ENCODE measurements at regions not wholly inside any gene's neighbourhood (a gene's known extent, or its start where the extent isn't known, plus 50 kb on each side); places are given as distances from the start of the nearest gene placed in this dataset.

GRCh38 chr14:23829736-23830471 lies 123.7 kb upstream of the DHRS4 start:
- Histone ChIP-seq H3K27me3 (replicated peaks; ENCODE audit: insufficient read depth, low read depth, low read length, poor library complexity) (no peaks in the 10 kb centered on the region), H3K27ac (ENCODE audit: low read depth, low read length, poor library complexity, severe bottlenecking) (no peak overlapping the region), H3K4me1 (ENCODE audit: insufficient read depth, low read length, poor library complexity, severe bottlenecking) (no peaks in the 10 kb centered on the region), H3K4me3 (ENCODE audit: low read depth, low read length, poor library complexity, severe bottlenecking) (no peak overlapping the region), H3K9me3 (ENCODE audit: low read depth, low read length, poor library complexity, severe bottlenecking) (no peaks in the 10 kb centered on the region), H3K36me3 (ENCODE audit: insufficient read depth, low read length, poor library complexity, severe bottlenecking) (no peaks in the 10 kb centered on the region)
- ChIA-PET POLR2A (ENCODE audit: low non-redundant PET) (no interaction called here), CTCF (no interaction called here)
- DNase-seq (ENCODE audit: low spot score), result peak; percentile 69
- no TSS peak for BruUV-seq (replicated peaks)
- TF ChIP-seq CTCF (conservative IDR thresholded peaks at IDR 0.05; ENCODE audit: low read depth, low read length), result no peak
- TF ChIP-seq EZH2 (IDR thresholded peaks at IDR 0.05; ENCODE audit: borderline replicate concordance, low read depth, low read length, poor library complexity, severe bottlenecking), result no peak
- intact Hi-C loops (cut with micrococcal nuclease; ENCODE audit: unreplicated experiment), result no loop called here

GRCh38 chr14:23831596-23831995 lies 122.0 kb upstream of the DHRS4 start:
- ChIA-PET POLR2A (ENCODE audit: low non-redundant PET) (no interaction called here), CTCF (no interaction called here)
- intact Hi-C loops (cut with micrococcal nuclease; ENCODE audit: unreplicated experiment), result no loop called here
- H3K4me3 ChIP-seq (ENCODE audit: low read depth, low read length, poor library complexity, severe bottlenecking), result no peak overlapping the region
- no peaks in the 10 kb centered on the region for H3K9me3 ChIP-seq (ENCODE audit: low read depth, low read length, poor library complexity, severe bottlenecking)
- no peak for DNase-seq (ENCODE audit: low spot score)
- TF ChIP-seq EZH2 (IDR thresholded peaks at IDR 0.05; ENCODE audit: borderline replicate concordance, low read depth, low read length, poor library complexity, severe bottlenecking) (no peak), CTCF (conservative IDR thresholded peaks at IDR 0.05; ENCODE audit: low read depth, low read length) (no peak)
- H3K36me3 ChIP-seq (ENCODE audit: insufficient read depth, low read length, poor library complexity, severe bottlenecking), result no peaks in the 10 kb centered on the region
- no peaks in the 10 kb centered on the region for H3K4me1 ChIP-seq (ENCODE audit: insufficient read depth, low read length, poor library complexity, severe bottlenecking)
- H3K27me3 ChIP-seq (replicated peaks; ENCODE audit: insufficient read depth, low read depth, low read length, poor library complexity), result no peaks in the 10 kb centered on the region
- no peak overlapping the region for H3K27ac ChIP-seq (ENCODE audit: low read depth, low read length, poor library complexity, severe bottlenecking)
- no TSS peak for BruUV-seq (replicated peaks)

GRCh38 chr14:23861666-23862065 lies 91.9 kb upstream of the DHRS4 start:
- no peaks in the 10 kb centered on the region for H3K36me3 ChIP-seq (ENCODE audit: insufficient read depth, low read length, poor library complexity, severe bottlenecking)
- intact Hi-C loops (cut with micrococcal nuclease; ENCODE audit: unreplicated experiment), result no loop called here
- BruUV-seq (replicated peaks), result no TSS peak
- H3K9me3 ChIP-seq (ENCODE audit: low read depth, low read length, poor library complexity, severe bottlenecking), result no peaks in the 10 kb centered on the region
- ChIA-PET CTCF (no interaction called here), POLR2A (ENCODE audit: low non-redundant PET) (no interaction called here)
- H3K27me3 ChIP-seq (replicated peaks; ENCODE audit: insufficient read depth, low read depth, low read length, poor library complexity), result no peaks in the 10 kb centered on the region
- no peak overlapping the region for H3K27ac ChIP-seq (ENCODE audit: low read depth, low read length, poor library complexity, severe bottlenecking)
- TF ChIP-seq EZH2 (IDR thresholded peaks at IDR 0.05; ENCODE audit: borderline replicate concordance, low read depth, low read length, poor library complexity, severe bottlenecking) (no peak), CTCF (conservative IDR thresholded peaks at IDR 0.05; ENCODE audit: low read depth, low read length) (no peak)
- no peak overlapping the region for H3K4me3 ChIP-seq (ENCODE audit: low read depth, low read length, poor library complexity, severe bottlenecking)
- DNase-seq (ENCODE audit: low spot score), result peak; percentile 78
- H3K4me1 ChIP-seq (ENCODE audit: insufficient read depth, low read length, poor library complexity, severe bottlenecking), result no peaks in the 10 kb centered on the region

Measured in A673 (cell line).